HEK293T (cell line): ENCODE measurements at regions not wholly inside any gene's neighbourhood (a gene's known extent, or its start where the extent isn't known, plus 50 kb on each side); places are given as distances from the start of the nearest gene placed in this dataset.

Source experiments
- CTCF ChIA-PET: fragments of 350-600 bp; formaldehyde crosslinking; extraction: SDS; loops from one replicate; lab custom pipeline; 2021; ENCODE audit warnings: antibody characterized with exemption, inconsistent platforms; lab: Yijun Ruan, JAX
- POLR2A ChIA-PET: fragments of 350-600 bp; formaldehyde crosslinking; extraction: SDS; loops from one replicate; lab custom pipeline; 2020; ENCODE audit warnings: antibody characterized with exemption, inconsistent platforms; lab: Yijun Ruan, JAX
- DNase-seq: peaks from one replicate; pipeline ENCODE4 v3.0.0; 2012; ENCODE audit warnings: mixed read lengths; ENCODE audit errors: extremely low spot score
- ARNT ChIP-seq: fragments of 450-650 bp; IDR thresholded peaks from 2 replicates; pipeline ENCODE4 v1.6.1; 2017; ENCODE audit warnings: mild to moderate bottlenecking
- BHLHE40 ChIP-seq: fragments of 450-650 bp; IDR thresholded peaks from 2 replicates; pipeline ENCODE4 v1.6.1; 2016; ENCODE audit warnings: mild to moderate bottlenecking, moderate library complexity, borderline replicate concordance
- CTBP1 ChIP-seq: fragments of 450-650 bp; IDR thresholded peaks from 2 replicates; pipeline ENCODE4 v1.6.1; 2016; ENCODE audit warnings: borderline replicate concordance
- ELF4 ChIP-seq: fragments of 450-650 bp; IDR thresholded peaks from 2 replicates; pipeline ENCODE4 v1.6.1; 2017; ENCODE audit warnings: antibody characterized with exemption
- FOXA1 ChIP-seq: fragments of 450-650 bp; IDR thresholded peaks from 2 replicates; pipeline ENCODE4 v1.6.1; 2016; ENCODE audit warnings: mild to moderate bottlenecking
- FOXK2 ChIP-seq: fragments of 450-650 bp; IDR thresholded peaks from 2 replicates; pipeline ENCODE4 v1.6.1; 2016; ENCODE audit warnings: mild to moderate bottlenecking
- FOXM1 ChIP-seq: fragments of 450-650 bp; IDR thresholded peaks from 2 replicates; pipeline ENCODE4 v1.6.1; 2017; ENCODE audit warnings: mild to moderate bottlenecking, borderline replicate concordance
- HDGF ChIP-seq: fragments of 450-650 bp; IDR thresholded peaks from 2 replicates; pipeline ENCODE4 v1.6.1; 2017; ENCODE audit warnings: antibody characterized with exemption, borderline replicate concordance
- L3MBTL2 ChIP-seq: fragments of 450-650 bp; conservative IDR thresholded peaks from 2 replicates; pipeline ENCODE4 v1.6.1; 2016; ENCODE audit warnings: mild to moderate bottlenecking
- LEF1 ChIP-seq: fragments of 450-650 bp; IDR thresholded peaks from 2 replicates; pipeline ENCODE4 v1.6.1; 2017; ENCODE audit warnings: mild to moderate bottlenecking, borderline replicate concordance
- NFRKB ChIP-seq: fragments of 450-650 bp; IDR thresholded peaks from 2 replicates; pipeline ENCODE4 v1.6.1; 2016; ENCODE audit warnings: mild to moderate bottlenecking, moderate library complexity
- PKNOX1 ChIP-seq: fragments of 450-650 bp; IDR thresholded peaks from 2 replicates; pipeline ENCODE4 v1.6.1; 2016
- SP1 ChIP-seq: fragments of 450-650 bp; IDR thresholded peaks from 2 replicates; pipeline ENCODE4 v1.6.1; 2017
- SUZ12 ChIP-seq: fragments of 450-650 bp; IDR thresholded peaks from 2 replicates; pipeline ENCODE4 v1.6.1; 2016; ENCODE audit warnings: mild to moderate bottlenecking
- TARDBP ChIP-seq: fragments of 450-650 bp; IDR thresholded peaks from 2 replicates; pipeline ENCODE4 v1.6.1; 2016
- ZNF384 ChIP-seq: fragments of 450-650 bp; IDR thresholded peaks from 2 replicates; pipeline ENCODE4 v1.6.1; 2016

- ChIA-PET CTCF (interaction anchor here (0.6 kb wide), 1 partner anchor 15 kb away, joined by 3 read pairs; no protein-coding TSS in a partner anchor), POLR2A (no interaction called here)
- TF ChIP-seq CTBP1 (no peak), L3MBTL2 (no peak)
- DNase-seq, result no peak
These were observed 684.3 kb upstream of the AUTS2 start for GRCh38 chr7:68914006-68914405.

GRCh38 chr7:68917041-68917651 lies 681.1 kb upstream of the AUTS2 start:
- no peak for TF ChIP-seq FOXA1
- no peak for TF ChIP-seq FOXK2
- TF ChIP-seq PKNOX1, result no peak
- no peak for TF ChIP-seq HDGF
- no peak for TF ChIP-seq SP1
- no peak for TF ChIP-seq ELF4
- no peak for TF ChIP-seq SUZ12
- DNase-seq, result no peak
- ChIA-PET POLR2A (no interaction called here), CTCF (interaction anchor here (0.6 kb wide), 1 partner anchor 1280 kb away, joined by 6 read pairs; no protein-coding TSS in a partner anchor)

GRCh38 chr7:68918621-68919020 lies 679.7 kb upstream of the AUTS2 start:
- TF ChIP-seq FOXM1, result no peak
- TF ChIP-seq ARNT, result no peak
- no peak for TF ChIP-seq PKNOX1
- TF ChIP-seq LEF1, result no peak
- TF ChIP-seq NFRKB, result no peak
- TF ChIP-seq HDGF, result no peak
- TF ChIP-seq BHLHE40, result no peak
- TF ChIP-seq TARDBP, result no peak
- no peak for TF ChIP-seq SP1
- TF ChIP-seq L3MBTL2, result no peak
- no peak for TF ChIP-seq ELF4
- no peak for TF ChIP-seq FOXK2
- TF ChIP-seq CTBP1, result no peak
- no peak for TF ChIP-seq ZNF384
- TF ChIP-seq SUZ12, result no peak
- TF ChIP-seq FOXA1, result no peak
- ChIA-PET CTCF (no interaction called here), POLR2A (no interaction called here)
- DNase-seq, result no peak

- DNase-seq, result no peak
- ChIA-PET CTCF (no interaction called here), POLR2A (no interaction called here)
- TF ChIP-seq SUZ12, result no peak
- no peak for TF ChIP-seq ZNF384
- no peak for TF ChIP-seq FOXA1
- TF ChIP-seq ARNT, result no peak
- TF ChIP-seq TARDBP, result no peak
- no peak for TF ChIP-seq SP1
- no peak for TF ChIP-seq FOXK2
- TF ChIP-seq LEF1, result no peak
- TF ChIP-seq FOXM1, result no peak
- TF ChIP-seq NFRKB, result no peak
- no peak for TF ChIP-seq ELF4
- TF ChIP-seq PKNOX1, result no peak
- no peak for TF ChIP-seq HDGF
- no peak for TF ChIP-seq BHLHE40
These were observed 675.4 kb upstream of the AUTS2 start for GRCh38 chr7:68922850-68923249.

- no peak for TF ChIP-seq ZNF384
- POLR2A ChIA-PET, result no interaction called here
- no peak for DNase-seq
- CTCF ChIA-PET, result no interaction called here
These were observed 673.0 kb upstream of the AUTS2 start for GRCh38 chr7:68925241-68925640.

GRCh38 chr7:68929781-68930261 lies 668.5 kb upstream of the AUTS2 start:
- POLR2A ChIA-PET, result no interaction called here
- no peak for DNase-seq
- TF ChIP-seq ARNT (no peak), SUZ12 (no peak), TARDBP (no peak), FOXA1 (no peak)
- CTCF ChIA-PET, result interaction anchor here (0.6 kb wide), 2 partner anchors 14 to 16 kb away, joined by 3 to 10 read pairs; no protein-coding TSS in a partner anchor

- POLR2A ChIA-PET, result no interaction called here
- TF ChIP-seq TARDBP (no peak), BHLHE40 (no peak), ZNF384 (no peak), CTBP1 (no peak), SP1 (no peak), NFRKB (no peak), ARNT (no peak), LEF1 (no peak), FOXK2 (no peak), ELF4 (no peak), L3MBTL2 (no peak), FOXA1 (no peak), SUZ12 (no peak), HDGF (no peak), PKNOX1 (no peak), FOXM1 (no peak)
- CTCF ChIA-PET, result no interaction called here
These were observed 661.7 kb upstream of the AUTS2 start for GRCh38 chr7:68936471-68937035.

More at GRCh38 chr7:68936471-68937035, 661.7 kb upstream of the AUTS2 start:
- DNase-seq, result no peak
